MM.1S (cell line): ENCODE measurements at regions not wholly inside any gene's neighbourhood (a gene's known extent, or its start where the extent isn't known, plus 50 kb on each side); places are given as distances from the start of the nearest gene placed in this dataset.

ENCODE experiments used
- EZH2 ChIP-seq: fragments of 300-600 bp; sonication (generic); optimal IDR thresholded peaks from 2 replicates; pipeline ENCODE3; 2017; ENCODE audit warnings: low read depth, mild to moderate bottlenecking, antibody characterized with exemption, low read length, mixed read lengths
- TF ChIP-seq, protein P1 (sequence below): fragments of 300-600 bp; sonication (generic); IDR thresholded peaks from 2 replicates; pipeline ENCODE4 v1.5.1; 2016; ENCODE audit warnings: antibody characterized with exemption, low read length, mixed read lengths

DNA sequence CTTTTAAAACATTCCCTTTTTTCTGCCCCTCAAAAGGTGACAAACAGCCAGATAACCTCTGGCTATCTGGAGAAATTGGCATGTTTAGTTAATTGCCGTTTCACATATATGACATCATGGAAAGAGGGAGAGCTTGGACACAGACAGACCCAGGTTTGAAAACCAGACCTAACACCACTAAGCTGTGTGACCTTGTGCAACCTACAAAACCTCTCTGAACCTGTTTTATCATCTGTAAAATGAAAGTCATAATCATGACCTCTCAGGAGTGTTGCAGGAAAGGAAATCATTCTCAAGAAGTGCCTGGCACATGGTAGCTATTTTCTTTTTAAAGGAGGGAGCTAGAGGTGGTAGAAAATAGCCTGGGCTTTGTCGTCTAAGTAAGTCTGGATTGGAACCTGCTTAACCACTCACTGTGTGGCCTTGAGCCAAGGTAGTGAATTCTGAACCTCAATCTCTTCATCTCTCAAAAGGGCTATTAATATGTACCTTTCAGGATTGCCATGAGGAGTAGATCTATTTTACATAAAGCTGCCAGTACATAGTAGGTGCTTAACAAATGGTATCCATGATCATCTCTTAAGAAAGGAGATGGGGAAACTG, 363.5 kb downstream of the BCOR start:
- TF ChIP-seq, protein P1, sequence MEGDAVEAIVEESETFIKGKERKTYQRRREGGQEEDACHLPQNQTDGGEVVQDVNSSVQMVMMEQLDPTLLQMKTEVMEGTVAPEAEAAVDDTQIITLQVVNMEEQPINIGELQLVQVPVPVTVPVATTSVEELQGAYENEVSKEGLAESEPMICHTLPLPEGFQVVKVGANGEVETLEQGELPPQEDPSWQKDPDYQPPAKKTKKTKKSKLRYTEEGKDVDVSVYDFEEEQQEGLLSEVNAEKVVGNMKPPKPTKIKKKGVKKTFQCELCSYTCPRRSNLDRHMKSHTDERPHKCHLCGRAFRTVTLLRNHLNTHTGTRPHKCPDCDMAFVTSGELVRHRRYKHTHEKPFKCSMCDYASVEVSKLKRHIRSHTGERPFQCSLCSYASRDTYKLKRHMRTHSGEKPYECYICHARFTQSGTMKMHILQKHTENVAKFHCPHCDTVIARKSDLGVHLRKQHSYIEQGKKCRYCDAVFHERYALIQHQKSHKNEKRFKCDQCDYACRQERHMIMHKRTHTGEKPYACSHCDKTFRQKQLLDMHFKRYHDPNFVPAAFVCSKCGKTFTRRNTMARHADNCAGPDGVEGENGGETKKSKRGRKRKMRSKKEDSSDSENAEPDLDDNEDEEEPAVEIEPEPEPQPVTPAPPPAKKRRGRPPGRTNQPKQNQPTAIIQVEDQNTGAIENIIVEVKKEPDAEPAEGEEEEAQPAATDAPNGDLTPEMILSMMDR = no peak
- TF ChIP-seq EZH2 = no peak
